Stimulated activated CD8-positive, alpha-beta memory T cell treated with anti-CD3 and anti-CD28 coated beads, Interleukin-4, amount 100 ng/mL, for 24 hours (primary cell): ENCODE measurements at regions not wholly inside any gene's neighbourhood (a gene's known extent, or its start where the extent isn't known, plus 50 kb on each side); places are given as distances from the start of the nearest gene placed in this dataset.

Experiments
- DNase-seq: peaks from one replicate; pipeline ENCODE4 v3.0.0-alpha.2; 2020; ENCODE audit warnings: low read depth

DNA sequence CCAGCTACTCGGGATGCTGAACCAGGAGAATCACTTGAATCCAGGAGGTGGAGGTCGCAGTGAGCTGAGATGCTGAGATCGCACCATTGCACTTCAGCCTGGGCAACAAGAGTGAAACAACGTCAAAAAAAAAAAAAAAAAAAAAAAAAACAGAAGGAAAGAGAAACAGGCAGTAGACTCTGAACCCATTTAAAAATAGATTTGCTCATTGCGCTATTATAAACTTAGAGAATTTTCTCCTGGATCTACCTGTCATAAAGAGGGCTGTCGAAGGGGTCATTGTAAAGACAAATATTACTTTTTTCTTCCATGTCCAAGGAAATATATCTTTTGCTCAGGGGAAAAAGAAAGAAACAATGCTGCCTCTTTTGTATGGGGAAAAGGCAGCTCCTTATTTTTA, 425.0 kb upstream of the ID2 start:
- no peak for DNase-seq

- no peak for DNase-seq
These were observed 424.4 kb upstream of the ID2 start for GRCh38 chr2:8257502-8257901.

- no peak for DNase-seq
These were observed 423.4 kb upstream of the ID2 start for GRCh38 chr2:8258406-8258805.

- DNase-seq = no peak
These were observed 422.6 kb upstream of the ID2 start for GRCh38 chr2:8259106-8259840.

- DNase-seq = no peak
These were observed 422.0 kb upstream of the ID2 start for GRCh38 chr2:8259841-8260178.

GRCh38 chr2:8260213-8260612, 421.6 kb upstream of the ID2 start:
- no peak for DNase-seq

DNA sequence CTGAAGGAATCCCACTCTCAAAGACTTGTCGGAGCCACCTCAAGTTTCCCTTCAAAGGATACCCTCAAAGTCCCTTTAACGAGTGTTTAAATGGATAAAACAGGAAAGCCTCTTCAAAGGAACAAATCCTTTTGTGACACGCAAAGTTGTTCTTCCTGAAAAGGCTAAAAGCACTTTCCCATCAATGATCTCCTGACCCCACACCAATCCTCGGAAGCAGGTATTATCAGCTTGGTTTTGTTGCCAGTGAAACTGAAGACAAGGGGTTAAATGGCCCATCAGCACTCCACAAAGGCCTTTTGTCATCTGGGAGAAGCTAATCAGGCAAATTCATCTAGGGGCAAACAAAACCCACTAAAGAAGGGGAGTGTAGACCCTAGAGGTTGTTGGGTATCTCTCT, 418.0 kb upstream of the ID2 start:
- DNase-seq = no peak

- DNase-seq = no peak
These were observed 416.9 kb upstream of the ID2 start for GRCh38 chr2:8264981-8265380.

GRCh38 chr2:8265476-8266226, 416.2 kb upstream of the ID2 start:
- no peak for DNase-seq

GRCh38 chr2:8266563-8266962, 415.3 kb upstream of the ID2 start:
- DNase-seq = no peak

- DNase-seq = no peak
These were observed 414.8 kb upstream of the ID2 start for GRCh38 chr2:8267048-8267447.

- DNase-seq = no peak
These were observed 414.1 kb upstream of the ID2 start for GRCh38 chr2:8267721-8268120.

GRCh38 chr2:8268172-8268783, 413.6 kb upstream of the ID2 start:
- DNase-seq = no peak

DNA sequence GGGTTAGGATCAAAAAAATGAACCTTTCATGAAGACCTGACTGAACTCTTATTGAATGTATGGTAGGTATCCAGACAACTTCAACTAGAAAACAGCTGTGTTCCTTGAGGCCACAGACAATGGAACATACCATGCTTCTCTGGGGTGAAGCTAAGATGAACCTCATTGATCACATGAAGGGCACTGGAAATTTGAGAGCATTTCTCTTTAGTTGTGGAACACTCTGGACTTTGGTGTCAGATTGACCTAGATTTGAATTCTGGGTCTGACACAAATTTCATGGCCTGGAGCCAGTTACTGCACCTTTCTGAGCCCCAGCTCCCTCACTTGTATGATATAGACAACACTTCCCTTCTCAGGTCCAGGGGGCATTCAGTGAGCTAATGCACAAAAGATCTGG, 411.2 kb upstream of the ID2 start:
- DNase-seq = no peak

GRCh38 chr2:8271461-8271860, 410.4 kb upstream of the ID2 start:
- DNase-seq = no peak

DNA sequence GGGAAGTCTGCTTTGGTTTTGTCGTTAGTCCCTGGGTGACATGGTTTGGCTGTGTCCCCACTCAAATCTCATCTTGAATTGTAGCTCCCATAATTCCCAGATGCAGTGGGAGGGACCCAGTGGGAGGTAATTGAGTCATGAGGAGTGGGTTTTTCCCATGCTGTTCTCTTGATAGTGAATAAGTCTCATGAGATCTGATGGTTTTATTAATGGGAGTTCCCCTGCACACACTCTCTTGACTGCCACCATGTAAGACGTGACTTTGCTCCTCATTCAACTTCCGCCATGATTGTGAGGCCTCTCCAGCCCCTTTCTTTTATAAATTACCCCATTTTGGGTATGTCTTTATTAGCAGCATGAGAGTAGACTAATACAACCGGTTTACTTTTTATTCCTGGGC, 405.8 kb upstream of the ID2 start:
- DNase-seq = no peak

DNA sequence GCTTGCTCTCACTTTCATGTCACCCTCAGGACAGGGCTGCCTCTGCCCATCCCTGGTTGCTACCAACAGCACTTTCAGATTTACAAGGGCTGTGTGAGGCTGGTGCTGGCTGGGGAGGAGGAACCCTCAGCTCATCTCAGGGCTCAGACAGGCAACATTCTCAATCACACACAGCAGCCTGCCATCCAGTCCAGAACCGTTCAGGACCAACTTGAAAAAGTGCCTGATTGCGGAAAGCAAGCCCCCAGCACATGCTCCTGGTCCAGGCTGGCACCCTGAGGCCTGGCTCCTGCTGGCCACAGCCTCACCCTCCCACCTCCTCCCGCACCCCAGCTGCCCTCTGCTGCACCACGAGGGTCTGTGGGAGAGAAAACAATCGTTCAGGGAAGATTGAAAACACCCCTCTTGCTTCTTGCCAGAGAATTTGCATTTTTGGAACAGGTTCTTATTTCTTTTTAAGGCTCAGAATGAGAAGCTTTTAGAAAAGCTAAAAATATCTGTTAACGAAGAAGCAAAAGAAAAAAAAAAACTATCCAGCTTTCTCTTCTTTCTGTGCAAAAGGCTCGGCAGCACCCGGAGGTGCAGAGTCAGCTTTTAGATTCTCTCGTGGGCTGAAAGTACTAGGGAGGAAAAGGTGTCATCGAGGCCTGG, 403.8 kb upstream of the ID2 start:
- DNase-seq = no peak

DNA sequence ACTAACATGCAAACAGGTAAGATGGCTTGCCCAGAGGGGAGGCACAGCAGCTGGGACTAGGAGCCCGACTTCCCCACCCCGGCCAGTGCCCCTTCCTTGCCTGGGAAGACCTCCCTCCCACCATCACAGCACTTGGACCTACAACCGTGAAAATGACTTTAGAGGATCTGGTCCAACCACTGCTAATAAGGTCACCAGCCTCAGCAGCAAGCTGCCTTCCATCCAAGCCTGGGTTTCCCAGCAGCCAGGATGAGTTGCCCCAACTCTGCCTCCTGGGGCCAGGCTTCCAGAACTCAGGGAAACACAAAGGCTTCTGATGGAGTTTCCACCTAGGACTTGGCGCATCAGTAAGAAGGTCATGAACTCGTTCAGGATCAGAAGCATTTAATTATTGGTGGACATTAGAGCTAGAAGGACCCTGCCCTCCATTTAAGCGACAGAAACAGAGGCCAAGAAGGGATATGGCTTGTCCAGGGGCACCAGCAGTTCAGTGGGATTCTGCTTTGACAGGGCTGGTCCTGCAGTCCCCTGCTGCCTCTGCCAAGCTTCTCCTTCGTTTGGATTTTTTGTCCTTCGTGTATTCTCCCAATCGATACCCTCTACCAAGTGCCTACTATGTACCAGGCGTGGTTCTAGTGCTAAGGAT, 403.0 kb upstream of the ID2 start:
- DNase-seq = no peak

- no peak for DNase-seq
These were observed 402.4 kb upstream of the ID2 start for GRCh38 chr2:8279506-8279905.

- DNase-seq = no peak
These were observed 400.6 kb upstream of the ID2 start for GRCh38 chr2:8281234-8281633.

- DNase-seq = no peak
These were observed 399.7 kb upstream of the ID2 start for GRCh38 chr2:8281950-8282857.
